ENCODE measurements at regions not wholly inside any gene's neighbourhood (a gene's known extent, or its start where the extent isn't known, plus 50 kb on each side); places are given as distances from the start of the nearest gene placed in this dataset.

- no peak for DNase-seq
- intact Hi-C loops (cut with DNase I; ENCODE audit: low total_unique reads): no loop called here
- Histone ChIP-seq H3K9me3 (peaks cover 0 to 9% (median 0%) of the 10 kb centered on the region in 8 donors), H3K4me3 (no peak overlapping the region), H3K27ac (no peak overlapping the region), H3K36me3 (no peaks in the 10 kb centered on the region), H3K27me3 (replicated peaks in 1 of 7) (no peaks in the 10 kb centered on the region), H3K4me1 (no peaks in the 10 kb centered on the region)
- no peak for TF ChIP-seq CTCF (IDR thresholded peaks at IDR 0.05 in 8 of 11, conservative IDR thresholded peaks at IDR 0.05 in 3 of 11)
- no peak for TF ChIP-seq POLR2AphosphoS5 (IDR thresholded peaks at IDR 0.05)
- TF ChIP-seq POLR2A (IDR thresholded peaks at IDR 0.05): no peak
- whole genome bisulfite sequencing, 5 donors: 64 to 76% (median 71%) methylated on average over 2 of the region's 2 CpGs
These were observed 60.3 kb upstream of the MANEA start for GRCh38 chr6:95517004-95517403.

- H3K9me3 ChIP-seq: peaks cover 0 to 9% (median 0%) of the 10 kb centered on the region in 8 donors
- 70 to 82% (median 79%) methylated on average over 3 of the region's 3 CpGs for WGBS, 5 donors
- no peak for DNase-seq
- TF ChIP-seq CTCF (IDR thresholded peaks at IDR 0.05 in 8 of 11, conservative IDR thresholded peaks at IDR 0.05 in 3 of 11): no peak
- no peak for TF ChIP-seq POLR2A (IDR thresholded peaks at IDR 0.05)
- TF ChIP-seq POLR2AphosphoS5 (IDR thresholded peaks at IDR 0.05): no peak
- no peaks in the 10 kb centered on the region for H3K36me3 ChIP-seq
- H3K27ac ChIP-seq: no peak overlapping the region
- no peaks in the 10 kb centered on the region for H3K4me1 ChIP-seq
- H3K27me3 ChIP-seq (replicated peaks in 1 of 7): no peaks in the 10 kb centered on the region
- H3K4me3 ChIP-seq: no peak overlapping the region
- intact Hi-C loops (cut with DNase I; ENCODE audit: low total_unique reads): no loop called here
These were observed 59.8 kb upstream of the MANEA start for GRCh38 chr6:95517568-95517967.

GRCh38 chr6:95518630-95519227, 58.6 kb upstream of the MANEA start:
- Histone ChIP-seq H3K27me3 (replicated peaks in 1 of 7) (no peaks in the 10 kb centered on the region), H3K36me3 (no peaks in the 10 kb centered on the region), H3K4me3 (no peak overlapping the region), H3K4me1 (no peaks in the 10 kb centered on the region), H3K9me3 (peaks cover 0 to 9% (median 0%) of the 10 kb centered on the region in 8 donors), H3K27ac (no peak overlapping the region)
- WGBS, 5 donors: 84 to 90% (median 87%) methylated on average over 15 of the region's 15 CpGs
- DNase-seq: peak; percentile 63
- TF ChIP-seq POLR2A (IDR thresholded peaks at IDR 0.05) (no peak), POLR2AphosphoS5 (IDR thresholded peaks at IDR 0.05) (no peak), CTCF (IDR thresholded peaks at IDR 0.05 in 8 of 11, conservative IDR thresholded peaks at IDR 0.05 in 3 of 11) (no peak)
- intact Hi-C loops (cut with DNase I; ENCODE audit: low total_unique reads): no loop called here

GRCh38 chr6:95519228-95520037, 57.9 kb upstream of the MANEA start:
- peak; percentile 73 for DNase-seq
- Histone ChIP-seq H3K4me3 (no peak overlapping the region), H3K9me3 (peaks cover 0 to 9% (median 0%) of the 10 kb centered on the region in 8 donors), H3K27me3 (replicated peaks in 1 of 7) (no peaks in the 10 kb centered on the region), H3K36me3 (no peaks in the 10 kb centered on the region), H3K27ac (no peak overlapping the region), H3K4me1 (no peaks in the 10 kb centered on the region)
- intact Hi-C loops (cut with DNase I; ENCODE audit: low total_unique reads): no loop called here
- WGBS, 5 donors: 85 to 92% (median 87%) methylated on average over 24 to 28 of the region's 28 CpGs
- TF ChIP-seq POLR2A (IDR thresholded peaks at IDR 0.05): no peak
